ENCODE measurements at regions not wholly inside any gene's neighbourhood (a gene's known extent, or its start where the extent isn't known, plus 50 kb on each side); places are given as distances from the start of the nearest gene placed in this dataset.

DNA sequence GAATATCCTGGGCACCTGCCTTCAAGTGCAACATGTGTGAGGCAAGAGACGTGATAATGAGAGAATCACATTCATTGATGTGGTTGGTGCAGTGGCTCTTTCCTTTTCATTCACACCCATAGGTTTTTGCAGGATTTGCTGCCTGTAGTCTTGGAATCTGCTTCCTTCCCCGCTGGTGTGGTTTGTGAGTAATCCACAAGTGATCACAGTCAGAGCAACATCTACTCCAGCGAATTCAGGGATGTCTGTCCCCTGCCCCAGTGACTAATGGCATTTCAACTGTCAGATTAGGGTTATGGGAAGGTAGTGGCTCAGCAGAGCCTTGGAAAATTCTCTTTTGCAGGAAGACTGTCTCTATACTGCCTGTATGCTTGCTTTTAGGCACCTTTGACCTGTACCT is 225.5 kb upstream of the RBMS1 start:
- TF ChIP-seq POLR2A (IDR thresholded peaks at IDR 0.05), result no peak
- TF ChIP-seq, protein P1, sequence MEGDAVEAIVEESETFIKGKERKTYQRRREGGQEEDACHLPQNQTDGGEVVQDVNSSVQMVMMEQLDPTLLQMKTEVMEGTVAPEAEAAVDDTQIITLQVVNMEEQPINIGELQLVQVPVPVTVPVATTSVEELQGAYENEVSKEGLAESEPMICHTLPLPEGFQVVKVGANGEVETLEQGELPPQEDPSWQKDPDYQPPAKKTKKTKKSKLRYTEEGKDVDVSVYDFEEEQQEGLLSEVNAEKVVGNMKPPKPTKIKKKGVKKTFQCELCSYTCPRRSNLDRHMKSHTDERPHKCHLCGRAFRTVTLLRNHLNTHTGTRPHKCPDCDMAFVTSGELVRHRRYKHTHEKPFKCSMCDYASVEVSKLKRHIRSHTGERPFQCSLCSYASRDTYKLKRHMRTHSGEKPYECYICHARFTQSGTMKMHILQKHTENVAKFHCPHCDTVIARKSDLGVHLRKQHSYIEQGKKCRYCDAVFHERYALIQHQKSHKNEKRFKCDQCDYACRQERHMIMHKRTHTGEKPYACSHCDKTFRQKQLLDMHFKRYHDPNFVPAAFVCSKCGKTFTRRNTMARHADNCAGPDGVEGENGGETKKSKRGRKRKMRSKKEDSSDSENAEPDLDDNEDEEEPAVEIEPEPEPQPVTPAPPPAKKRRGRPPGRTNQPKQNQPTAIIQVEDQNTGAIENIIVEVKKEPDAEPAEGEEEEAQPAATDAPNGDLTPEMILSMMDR (IDR thresholded peaks at IDR 0.05), result no peak

All from Peyer's patch (tissue), 4 donors.